SKM-1 treated with dmso at 0.1 percent for 144 hours (cell line): ENCODE measurements at regions not wholly inside any gene's neighbourhood (a gene's known extent, or its start where the extent isn't known, plus 50 kb on each side); places are given as distances from the start of the nearest gene placed in this dataset.
"Not testable (repeated sequence)": the region's sequence is repeated elsewhere in the genome, so short reads cannot be mapped to it uniquely, and the experiment has no call there.

ENCODE experiments used
- DNase-seq: peaks from one replicate; lab custom pipeline; 2025; ENCODE audit not compliant: unreplicated experiment; lab: John Stamatoyannopoulos, UW

DNA sequence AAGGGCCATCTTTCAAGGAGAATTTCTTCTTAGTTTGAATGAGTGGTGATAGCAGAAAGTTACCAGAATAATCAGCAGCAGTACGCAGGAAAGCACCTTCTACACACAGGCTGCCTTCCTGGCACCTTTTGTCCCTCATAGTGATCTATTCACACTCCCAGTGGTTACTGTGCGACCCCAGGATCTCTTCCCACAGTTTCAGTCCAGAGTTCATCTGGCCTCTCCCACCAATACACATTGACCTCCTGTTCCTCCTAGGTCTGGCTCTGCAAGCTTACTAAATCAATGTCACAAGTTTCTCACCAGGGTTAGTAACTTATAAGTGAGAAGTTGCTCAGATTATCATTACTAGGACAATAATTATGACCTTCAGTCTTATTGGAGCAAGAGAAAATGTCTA lies 99.1 kb upstream of the PIK3R1 start:
- no peak for DNase-seq

DNA sequence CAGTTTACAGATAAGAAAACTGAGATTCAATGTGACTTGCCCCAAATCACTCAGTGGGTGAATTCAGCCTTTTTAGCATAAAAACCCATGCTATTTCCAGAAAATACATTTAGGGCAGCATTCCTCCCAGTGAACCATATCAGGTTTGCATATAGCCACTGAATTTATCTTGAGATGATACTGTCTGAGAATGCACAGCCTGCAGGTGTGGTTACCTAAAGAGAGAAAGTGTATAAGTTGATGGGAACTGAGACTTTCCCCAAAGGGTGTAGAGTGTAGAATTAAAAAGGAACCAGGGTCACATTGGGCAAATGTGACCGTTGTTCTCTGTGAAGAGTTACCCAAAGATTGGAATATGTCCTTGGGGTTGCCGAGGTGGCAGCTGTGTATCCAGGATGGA lies 100.0 kb upstream of the PIK3R1 start:
- DNase-seq = no peak

- DNase-seq = no peak
Observed at GRCh38 chr5:68114378-68115040, 101.0 kb upstream of the PIK3R1 start.

DNA sequence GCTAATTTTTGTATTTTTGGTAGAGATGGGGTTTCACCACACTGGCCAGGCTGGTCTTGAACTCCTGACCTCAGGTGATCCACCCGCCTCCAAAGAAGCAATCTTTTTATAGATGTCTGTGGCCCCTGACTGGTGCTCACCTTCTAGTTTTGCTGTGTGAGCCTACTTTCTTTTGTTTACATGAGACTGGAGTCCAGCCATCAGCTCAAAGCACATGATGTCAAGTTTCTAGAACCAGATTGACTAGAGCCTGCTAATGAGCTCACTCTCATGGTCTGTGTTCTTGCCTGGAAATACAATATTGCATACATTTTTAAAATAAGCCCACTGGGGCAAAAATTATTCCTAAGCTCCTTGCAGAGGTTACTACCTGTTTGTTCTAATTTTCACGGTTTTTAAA lies 102.9 kb upstream of the PIK3R1 start:
- no peak for DNase-seq

DNA sequence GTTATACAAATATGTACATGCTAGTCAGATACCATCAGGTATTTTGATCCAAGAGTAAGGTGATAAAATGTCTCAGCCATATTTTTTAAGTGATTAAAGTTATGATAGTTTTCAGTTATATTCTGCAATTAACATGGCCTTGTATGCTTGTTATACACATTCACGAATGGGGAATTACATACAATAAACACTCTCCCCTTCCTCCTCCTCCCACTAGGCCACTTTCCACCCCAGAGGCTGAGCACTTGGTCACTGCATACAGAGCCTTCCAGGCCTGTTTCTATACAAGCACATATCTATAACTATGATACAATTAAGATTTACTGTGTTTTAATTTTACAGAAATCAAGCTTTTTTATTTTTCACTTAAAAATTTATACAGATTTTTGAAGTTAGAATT lies 104.7 kb upstream of the PIK3R1 start:
- DNase-seq = no peak

DNA sequence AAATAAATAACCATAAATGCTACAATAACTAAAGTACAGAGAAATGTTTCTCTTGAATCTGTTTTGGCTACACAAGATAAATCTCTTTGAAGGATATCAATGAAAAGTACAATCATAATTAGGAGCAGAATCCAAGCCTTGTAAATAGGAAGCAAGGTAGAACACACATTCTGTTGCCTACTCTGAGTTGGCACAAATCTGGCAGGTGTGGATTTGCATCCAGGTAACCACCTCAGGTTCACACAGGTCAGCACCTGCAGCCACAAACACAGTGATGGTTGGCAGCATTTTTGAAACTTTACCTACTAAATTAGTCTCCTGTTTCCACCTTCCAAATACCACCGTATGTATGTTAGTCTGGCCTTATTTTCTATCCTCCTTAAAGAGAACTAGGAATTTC lies 105.3 kb upstream of the PIK3R1 start:
- no peak for DNase-seq

DNA sequence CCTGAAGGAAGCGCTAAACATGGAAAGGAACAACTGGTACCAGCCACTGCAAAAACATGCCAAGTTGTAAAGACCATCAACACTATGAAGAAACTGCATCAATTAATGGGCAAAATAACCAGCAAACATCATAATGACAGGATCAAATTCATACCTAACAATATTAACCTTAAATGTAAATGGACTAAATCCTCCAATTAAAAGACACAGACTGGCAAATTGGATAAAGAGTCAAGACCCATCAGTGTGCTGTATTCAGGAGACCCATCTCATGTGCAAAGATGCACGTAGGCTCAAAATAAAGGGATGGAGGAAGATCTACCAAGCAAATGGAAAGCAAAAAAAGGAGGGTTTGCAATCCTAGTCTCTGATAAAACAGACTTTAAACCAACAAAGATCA lies 111.3 kb upstream of the PIK3R1 start:
- not testable (repeated sequence) for DNase-seq

- not testable (repeated sequence) for DNase-seq
Observed at GRCh38 chr5:68103297-68103696, 112.3 kb upstream of the PIK3R1 start.

- no peak for DNase-seq
Observed at GRCh38 chr5:68099327-68099726, 116.2 kb upstream of the PIK3R1 start.

DNA sequence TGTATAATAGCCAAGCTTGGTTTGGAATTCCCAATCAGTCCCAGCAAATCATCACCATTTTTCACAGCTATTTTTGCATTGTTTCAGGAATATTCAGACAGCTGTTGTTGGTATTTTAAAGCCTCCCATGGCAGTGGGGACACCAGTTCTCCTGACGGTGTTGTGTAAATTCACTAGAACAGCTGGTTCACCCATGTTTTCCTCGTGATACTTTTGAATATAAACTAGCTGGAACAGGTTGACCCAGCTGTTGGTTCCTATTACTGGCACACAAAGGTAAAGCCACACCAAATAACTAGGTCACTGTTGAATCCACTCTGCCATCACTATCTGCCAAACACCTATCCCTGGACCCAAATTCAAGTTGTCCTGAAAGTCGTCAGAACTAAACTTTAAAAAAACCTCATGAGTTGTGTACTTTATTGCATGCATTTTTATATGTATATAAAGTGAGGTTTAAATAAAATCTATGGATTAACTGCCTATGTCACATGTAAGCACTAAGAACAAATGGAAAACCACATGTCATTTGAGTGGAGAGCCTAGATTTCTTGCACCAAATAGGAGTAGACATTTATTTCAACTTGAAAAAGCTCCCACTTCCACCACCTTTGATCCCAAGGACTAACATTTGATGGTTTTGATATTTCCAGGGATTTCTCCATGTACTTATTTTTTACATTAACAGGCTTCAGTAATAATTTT lies 121.9 kb upstream of the PIK3R1 start:
- DNase-seq = no peak

- no peak for DNase-seq
Observed at GRCh38 chr5:68088302-68088701, 127.3 kb upstream of the PIK3R1 start.

GRCh38 chr5:68087866-68088265 lies 127.7 kb upstream of the PIK3R1 start:
- DNase-seq = no peak

DNA sequence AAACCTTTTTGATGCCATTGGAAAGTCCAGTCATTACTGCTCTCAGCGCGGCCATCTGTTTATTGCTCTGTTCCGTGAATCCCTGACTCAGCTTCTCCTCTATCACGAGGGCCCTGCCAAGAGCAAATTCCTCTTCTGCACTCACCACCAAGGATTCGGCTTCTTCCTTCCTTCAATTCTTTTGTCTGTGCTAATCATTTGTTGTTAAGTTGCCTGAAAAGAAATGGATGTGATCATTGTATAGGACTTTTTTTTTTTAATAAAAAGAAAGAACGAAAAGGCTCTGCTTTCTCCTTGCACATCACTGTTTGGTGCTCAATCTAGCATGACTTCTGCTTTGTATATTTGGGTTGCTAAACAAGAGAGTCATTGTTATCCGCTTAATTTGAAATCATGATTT lies 128.7 kb upstream of the PIK3R1 start:
- no peak for DNase-seq

- DNase-seq = no peak
Observed at GRCh38 chr5:68086439-68086838, 129.1 kb upstream of the PIK3R1 start.

DNA sequence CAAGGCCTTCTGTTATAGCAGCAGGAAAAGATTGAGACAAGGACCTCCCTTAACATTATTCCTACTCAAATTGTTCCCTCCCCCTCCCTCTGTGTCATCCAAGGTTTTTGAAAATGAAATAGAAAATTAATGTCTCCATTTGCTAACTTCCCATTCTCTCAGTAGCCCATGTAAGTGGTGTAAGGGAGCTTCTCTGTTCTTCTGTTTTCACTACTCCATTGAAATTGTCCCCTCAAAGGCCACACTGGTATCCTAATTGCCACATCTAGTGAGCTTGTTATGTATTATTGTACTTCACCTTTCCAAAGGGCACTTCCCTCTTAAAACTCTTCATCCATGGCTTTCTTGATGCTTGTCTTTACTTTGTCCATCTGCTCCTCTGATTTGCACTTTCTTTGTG lies 131.2 kb upstream of the PIK3R1 start:
- peak; percentile 2 for DNase-seq

DNA sequence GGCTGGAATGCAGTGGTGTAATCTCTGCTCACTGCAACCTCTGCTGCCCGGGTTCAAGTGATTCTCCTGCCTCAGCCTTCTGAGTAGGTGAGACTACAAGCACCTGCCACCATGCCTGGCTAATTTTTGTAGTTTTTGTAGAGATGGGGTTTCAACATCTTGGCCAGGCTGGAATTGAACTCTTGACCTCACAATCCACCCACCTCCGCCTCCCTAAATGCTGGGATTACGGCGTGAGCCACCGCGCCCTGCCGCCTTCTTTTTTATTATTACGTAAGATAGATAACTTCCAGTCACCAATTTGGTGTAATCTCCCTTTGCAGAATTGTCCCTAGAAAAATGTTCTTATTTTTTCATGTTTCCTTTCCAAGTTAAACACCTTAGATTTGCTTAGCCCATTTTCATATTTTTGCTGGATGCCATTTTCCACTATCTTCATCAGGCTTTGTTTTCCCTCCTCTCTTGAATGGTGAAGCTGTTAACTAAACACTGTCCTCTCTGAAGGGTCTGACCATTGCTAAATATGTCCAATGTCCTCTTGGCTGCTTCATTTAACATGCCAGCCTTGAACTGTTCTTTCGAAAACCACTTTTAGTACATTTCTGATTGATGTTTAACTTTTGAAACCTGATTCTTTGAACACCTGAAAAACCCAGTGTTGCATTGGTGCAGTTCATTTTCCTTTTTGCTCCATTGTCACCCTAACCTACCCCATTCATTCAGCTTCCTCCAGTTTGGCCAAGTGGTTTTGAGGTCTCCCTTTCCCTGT lies 135.1 kb upstream of the PIK3R1 start:
- no peak for DNase-seq

- DNase-seq = no peak
Observed at GRCh38 chr5:68077349-68077894, 138.1 kb upstream of the PIK3R1 start.

GRCh38 chr5:68074633-68075032 lies 140.9 kb upstream of the PIK3R1 start:
- DNase-seq = no peak

DNA sequence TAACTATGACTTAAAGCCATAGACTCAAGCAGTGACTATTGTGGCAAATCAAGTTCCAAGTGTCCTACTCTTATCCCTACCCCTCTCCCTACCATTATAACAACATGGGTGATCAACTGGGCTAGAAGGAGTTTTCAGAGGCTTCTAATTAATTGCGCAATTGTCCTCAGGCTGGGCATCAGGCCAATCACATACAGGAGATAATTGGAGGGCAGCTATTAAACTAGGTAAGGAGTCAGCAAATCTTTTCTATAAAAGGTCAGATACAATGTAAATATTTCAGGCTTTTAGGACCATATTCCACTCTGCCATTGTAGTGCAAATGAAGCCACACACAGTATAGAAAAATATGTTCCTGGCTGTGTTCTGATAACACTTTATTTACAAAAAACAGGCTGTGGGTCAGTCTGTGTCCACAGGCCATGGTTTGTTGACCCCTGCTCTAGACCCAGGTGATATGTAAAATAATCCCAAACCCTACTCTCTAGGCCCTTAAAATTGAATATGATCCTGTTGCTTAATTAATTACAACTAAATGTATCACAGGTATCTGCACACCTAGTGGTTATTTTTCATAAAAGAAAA lies 141.4 kb upstream of the PIK3R1 start:
- no peak for DNase-seq

GRCh38 chr5:68071736-68072135 lies 143.8 kb upstream of the PIK3R1 start:
- no peak for DNase-seq

DNA sequence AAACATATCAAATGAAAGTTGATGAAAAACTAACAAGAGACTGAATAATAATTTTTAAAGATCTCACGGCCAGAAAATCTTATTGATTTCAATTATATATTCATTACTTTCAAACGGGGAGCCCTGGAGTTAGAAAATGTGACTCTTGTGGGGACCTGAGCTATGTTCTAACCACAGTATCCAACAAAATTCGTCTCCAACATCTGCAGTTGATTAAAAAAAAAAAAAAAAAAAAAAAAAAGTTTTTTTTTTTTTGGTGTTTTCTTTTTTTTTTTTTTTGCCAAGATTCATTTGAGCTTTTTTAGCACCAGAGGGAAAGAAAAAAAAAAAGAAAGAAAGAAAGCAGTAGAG lies 144.3 kb upstream of the PIK3R1 start:
- no peak for DNase-seq
